A673 (cell line): ENCODE measurements at regions not wholly inside any gene's neighbourhood (a gene's known extent, or its start where the extent isn't known, plus 50 kb on each side); places are given as distances from the start of the nearest gene placed in this dataset.

ENCODE experiments used
- CTCF ChIP-seq: fragments of 300-800, 200-600 bp; sonication (generic); conservative IDR thresholded peaks from 2 replicates; pipeline ENCODE4 v1.5.1; 2017; ENCODE audit warnings: low read depth, mild to moderate bottlenecking, antibody characterized with exemption, low read length, moderate library complexity, mixed read lengths
- EZH2 ChIP-seq: fragments of 200-600 bp; sonication (generic); IDR thresholded peaks from 2 replicates; pipeline ENCODE4 v1.6.1; 2017; ENCODE audit warnings: borderline replicate concordance, low read depth, mild to moderate bottlenecking, mixed read lengths, antibody characterized with exemption, low read length; ENCODE audit not compliant: poor library complexity, severe bottlenecking

GRCh38 chr11:131179836-131180235 lies 190.6 kb upstream of the NTM start:
- TF ChIP-seq CTCF (no peak), EZH2 (no peak)
